GM18517 (cell line): ENCODE measurements at regions not wholly inside any gene's neighbourhood (a gene's known extent, or its start where the extent isn't known, plus 50 kb on each side); places are given as distances from the start of the nearest gene placed in this dataset.

ENCODE experiments used
- ATAC-seq: cut with Tn5 transposase; IDR thresholded peaks from one replicate; pipeline ENCODE4 v1.9.1; 2021; ENCODE audit warnings: mild to moderate bottlenecking, moderate library complexity; ENCODE audit not compliant: unreplicated experiment

DNA sequence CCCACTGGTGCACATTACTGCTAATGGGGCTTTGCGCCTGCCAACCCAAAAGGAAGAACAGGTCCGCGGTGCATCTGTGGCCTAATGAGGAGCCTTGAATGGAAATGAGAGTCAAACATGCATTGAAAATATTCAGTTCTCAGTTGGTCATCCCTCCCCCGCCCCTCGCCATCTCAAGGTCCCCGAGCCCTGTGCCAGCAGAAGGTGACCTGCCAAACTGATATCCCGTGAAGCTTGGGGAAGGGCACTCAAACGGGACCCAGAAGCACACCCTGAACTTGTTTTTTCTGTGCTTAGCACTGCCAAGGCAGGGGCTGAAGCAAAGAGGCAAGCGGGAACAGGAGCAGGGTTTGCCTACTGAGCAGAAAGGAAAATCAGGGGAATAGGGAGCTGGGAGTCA, 67.9 kb upstream of the ZNF648 start:
- no peak for ATAC-seq

DNA sequence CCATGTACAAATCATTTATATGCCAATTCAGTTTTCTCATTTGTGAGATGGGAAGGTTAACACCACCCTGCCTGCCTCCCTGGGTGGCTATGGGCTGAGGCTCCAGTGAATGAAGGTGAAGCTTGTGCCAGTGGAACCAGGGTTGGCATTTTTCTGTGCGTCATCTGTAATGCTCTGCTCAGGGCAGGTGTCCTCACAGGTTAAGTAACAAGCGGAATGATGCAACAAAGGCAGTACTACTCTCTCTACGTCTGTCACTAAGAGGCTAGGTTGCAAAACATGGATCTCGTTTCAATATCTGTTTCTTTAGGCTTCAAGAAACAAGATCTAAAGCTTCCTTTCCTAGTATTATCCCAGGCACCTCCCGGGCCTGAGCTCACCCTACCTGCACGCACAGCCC, 67.0 kb upstream of the ZNF648 start:
- ATAC-seq, result no peak

DNA sequence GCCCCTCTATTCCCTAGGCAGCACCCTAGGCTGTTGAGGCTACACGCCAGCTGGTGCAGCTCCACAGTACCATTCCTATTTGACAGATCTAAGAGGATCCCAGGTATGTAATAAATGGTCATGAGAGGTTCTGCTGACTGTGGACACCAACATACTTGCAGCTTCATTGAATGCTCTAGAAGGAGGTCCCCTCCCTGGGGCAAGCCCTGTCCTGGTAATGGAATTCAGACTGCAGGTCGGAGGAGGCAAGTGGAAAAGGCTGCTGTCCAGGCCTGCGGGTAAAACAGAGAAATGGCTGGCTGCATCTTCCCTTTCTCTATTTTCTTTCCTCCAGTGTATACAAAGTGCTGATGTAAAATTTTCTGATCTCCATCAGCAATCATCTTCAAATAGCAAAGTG, 66.1 kb upstream of the ZNF648 start:
- ATAC-seq, result no peak

DNA sequence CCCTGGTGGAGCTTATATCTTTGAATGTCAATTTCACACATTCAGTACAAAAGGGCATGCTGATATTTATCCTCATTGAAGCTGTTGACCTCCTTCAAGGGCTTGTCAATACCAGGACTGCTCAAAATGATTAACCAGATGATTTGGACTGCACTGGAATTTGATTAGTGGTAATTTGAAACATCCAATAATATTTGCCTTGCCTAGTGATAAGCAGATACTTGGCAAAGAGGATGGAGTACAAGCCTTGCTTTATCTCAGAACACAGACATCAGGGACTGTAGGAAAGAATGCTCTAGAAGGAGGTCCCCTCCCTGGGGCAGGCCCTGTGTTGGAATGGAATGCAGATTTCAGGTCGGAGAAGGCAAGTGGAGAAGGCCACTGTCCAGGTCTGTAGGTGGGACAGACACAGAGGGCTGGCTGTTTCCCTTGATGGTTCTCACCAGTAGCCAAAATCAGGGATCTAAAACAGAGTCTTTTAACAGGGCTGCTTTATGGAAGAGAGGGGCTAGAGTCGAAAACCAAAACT, 64.8 kb upstream of the ZNF648 start:
- ATAC-seq, result no peak

DNA sequence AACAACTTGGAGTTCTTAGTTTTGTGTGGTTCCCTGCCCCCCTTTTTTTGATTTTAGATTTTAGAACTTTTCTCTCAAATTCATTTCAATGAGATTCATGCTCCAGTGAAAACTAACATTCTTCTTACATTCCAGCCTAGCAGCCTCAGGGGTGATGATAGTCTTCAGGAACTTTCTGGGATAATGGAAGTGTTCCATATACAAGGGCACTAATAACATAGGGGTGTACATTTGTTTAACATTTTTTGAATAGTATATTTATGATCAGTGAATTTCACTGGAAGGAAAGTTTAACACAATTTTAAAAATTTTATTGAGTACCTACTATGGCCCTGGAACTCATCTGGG, 61.4 kb upstream of the ZNF648 start:
- no peak for ATAC-seq

DNA sequence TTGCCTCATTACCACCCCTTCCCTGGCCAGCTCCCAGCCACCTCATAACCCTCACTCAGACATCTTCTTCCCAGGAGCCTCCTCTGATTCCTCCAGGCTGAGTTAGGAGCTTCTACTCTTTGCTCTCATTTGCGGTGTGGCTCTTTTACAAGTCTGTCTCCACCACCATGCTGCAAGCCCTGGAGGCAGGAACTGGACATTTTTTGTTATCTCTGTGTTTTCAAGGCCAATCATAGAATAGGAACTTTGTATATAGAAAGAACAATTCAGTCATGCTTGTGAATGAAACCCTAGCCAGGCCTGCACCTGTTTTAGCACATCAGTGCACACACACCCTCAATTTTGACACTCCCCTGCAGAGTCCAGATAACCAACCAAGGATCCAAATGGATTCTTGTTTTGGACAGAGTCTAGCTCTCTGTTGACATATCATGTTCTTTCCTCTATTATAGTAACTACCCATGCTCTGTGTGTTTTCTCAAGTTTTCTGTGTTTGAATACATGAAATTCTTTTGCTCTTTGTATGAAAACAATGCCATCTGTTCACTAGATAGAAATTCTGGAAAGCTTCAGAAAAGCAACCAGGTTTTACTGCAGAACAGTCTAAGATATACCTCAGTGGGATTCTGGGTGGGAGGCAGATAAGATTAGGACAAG, 60.9 kb upstream of the ZNF648 start:
- no peak for ATAC-seq

DNA sequence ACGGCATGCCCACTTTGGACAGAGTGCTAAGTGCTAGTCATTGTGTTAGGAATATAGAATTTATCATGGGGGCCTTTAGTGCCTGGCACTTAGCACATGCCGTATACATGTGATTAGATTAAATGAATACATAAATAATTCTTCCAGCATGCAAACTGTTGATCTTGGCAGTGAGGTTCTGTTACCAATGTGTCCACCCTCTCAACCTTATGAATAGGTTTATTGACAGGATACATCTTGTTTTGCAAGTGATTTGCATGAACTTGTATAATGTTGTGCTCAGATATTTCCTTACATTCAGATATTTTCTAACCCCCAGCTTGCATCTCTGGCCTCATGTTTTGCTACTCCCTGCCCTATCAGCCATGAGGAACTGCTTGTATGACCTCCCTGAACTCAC, 60.3 kb upstream of the ZNF648 start:
- no peak for ATAC-seq

DNA sequence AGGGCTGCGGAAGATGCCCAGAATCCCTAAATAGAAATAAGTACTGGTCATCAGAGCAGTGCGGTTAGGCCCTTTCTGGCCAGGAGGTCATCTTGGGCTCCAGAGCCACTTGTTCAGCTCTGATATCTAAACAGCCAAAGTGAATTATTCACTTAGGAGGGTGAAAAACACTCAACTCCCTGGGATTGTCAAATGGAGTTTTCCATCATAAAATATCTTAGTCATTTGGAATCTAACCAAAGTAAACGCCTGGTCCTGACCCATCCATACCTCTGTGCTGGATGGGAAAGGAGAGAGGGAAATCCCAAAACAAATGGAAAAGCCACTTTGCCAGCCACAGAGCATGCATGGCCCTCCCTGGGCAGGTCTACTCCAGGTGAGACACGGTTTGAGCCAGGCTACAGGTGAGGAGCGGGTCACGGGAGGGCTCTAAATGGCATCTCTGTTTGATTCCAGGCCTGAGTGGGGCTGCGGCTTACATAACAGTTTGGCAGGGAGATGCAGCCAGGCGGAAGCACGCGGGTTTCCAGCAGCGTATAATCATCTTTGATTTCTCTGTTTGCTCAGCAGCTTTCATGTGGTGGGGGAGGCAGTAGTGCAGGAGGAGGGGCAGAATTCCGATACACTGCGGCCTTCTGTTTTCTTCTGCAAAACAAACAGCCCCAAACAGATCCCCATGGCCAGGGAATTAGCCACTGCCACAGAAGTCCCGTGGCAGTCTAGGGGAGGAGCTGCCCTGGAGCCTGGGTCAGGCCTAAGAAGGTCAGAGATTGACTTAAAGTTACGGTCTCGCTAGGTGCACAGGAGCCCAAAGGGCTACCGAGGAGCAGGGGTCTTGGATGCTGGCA, 59.1 kb upstream of the ZNF648 start:
- no peak for ATAC-seq

DNA sequence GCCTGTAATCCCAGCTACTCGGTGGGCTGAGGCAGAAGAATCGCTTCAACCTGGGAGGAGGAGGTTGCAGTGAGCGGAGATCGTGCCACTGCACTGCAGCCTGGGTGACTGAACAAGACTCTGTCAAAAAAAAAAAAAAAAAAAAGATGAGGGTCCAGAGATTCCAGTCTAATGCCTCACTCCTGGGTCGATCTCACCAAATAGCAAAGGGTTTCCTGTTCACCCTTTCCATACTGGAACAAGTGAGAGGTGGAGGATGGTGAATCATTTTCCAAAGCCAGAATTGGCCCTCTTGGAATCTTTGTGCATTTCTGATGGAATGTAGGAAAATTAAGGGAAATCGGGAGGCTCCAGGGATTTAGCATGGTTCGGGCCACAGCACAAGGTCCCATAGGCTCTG, 58.1 kb upstream of the ZNF648 start:
- ATAC-seq, result no peak

DNA sequence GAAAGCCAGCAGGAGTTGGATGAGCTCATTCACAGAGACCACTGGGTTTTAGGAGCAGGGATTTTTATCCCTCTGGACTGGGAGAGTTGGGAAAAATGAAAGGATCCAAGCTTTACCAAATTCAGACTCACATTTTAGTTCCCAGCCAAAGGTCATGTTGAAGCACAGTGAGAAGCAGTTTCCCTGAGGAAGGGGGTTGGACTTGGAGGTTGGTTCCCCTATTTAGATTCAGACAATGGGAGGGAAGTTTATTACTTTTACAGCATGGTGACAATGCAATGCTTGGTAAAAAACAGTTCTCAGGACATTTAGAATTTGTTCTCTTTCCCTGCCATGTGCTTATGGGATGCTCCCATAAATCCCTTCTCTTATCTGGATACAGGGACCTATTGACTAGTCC, 57.3 kb upstream of the ZNF648 start:
- ATAC-seq, result no peak

DNA sequence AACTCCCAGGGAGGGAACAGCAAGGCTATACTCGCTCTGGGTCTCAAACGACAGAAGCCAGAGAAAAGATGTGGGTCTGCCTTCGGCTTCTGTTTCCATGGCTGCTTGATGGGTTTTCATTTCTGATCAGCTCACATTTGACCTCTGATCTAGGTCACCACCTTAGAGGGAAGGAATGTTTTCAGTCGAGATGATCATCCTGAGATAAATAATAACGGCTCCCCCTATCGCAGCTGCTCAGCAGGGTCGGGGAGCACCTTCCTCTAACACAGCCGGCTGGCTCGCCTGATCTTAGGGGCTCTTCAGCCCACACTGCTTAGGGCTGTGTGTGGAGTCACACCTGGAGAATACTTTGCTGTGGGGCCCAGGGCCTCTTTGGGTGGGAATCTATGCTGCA, 53.1 kb upstream of the ZNF648 start:
- no peak for ATAC-seq

DNA sequence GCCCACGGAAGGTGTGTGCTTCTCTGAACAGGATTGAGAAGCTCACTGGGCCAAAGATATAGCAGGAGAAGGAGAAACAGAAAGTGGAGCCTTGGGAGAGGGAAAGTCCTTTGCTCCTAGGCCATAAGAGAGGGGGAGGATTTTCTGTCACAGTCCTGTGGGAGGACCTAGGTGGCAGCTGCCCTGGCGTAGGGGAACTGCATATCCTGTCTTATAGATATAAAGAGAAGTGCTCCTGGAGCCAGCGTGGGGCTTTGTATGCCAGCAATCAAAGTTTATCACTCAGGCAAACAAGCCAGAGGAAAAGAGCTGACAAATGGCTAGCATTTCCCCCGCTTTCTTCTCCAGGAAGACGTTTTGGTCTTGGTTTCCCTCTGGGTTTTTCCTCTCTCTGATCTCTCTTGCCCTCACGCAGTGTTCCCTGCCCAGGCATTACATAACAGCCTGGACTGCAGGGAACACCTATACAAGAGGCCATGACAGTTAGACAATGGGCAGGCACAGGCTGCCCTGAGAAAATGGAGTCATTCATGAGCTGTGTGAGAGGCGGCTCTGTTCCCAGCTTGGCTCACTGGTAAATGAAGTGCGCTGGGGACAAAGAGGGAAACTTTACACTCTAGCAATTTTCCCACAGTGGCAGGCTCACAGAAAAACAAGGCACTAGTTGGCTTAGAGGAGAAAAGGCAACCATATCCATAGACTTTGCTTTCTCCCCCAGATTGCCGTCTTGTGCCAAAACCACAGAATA, 52.5 kb upstream of the ZNF648 start:
- no peak for ATAC-seq

DNA sequence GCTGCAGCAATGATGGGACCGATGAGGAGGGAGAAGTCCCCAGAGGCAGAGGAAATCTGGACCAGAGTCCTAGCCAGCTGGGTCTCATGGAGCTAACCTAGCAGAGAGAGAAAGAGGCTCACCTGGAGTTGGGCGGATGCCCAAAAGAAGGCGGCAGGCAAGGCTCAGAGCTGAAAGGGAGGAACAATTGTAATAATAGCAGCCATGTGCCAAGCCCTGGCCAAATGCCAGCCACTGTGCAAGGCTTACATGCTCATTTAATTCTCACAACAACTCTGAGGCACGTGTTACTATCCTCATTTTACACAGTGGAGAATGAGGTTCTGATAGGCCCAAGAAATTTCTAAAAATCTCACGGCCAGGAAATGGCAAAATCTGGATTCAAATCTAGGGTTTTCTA, 50.0 kb upstream of the ZNF648 start:
- no peak for ATAC-seq
